ENCODE measurements at regions not wholly inside any gene's neighbourhood (a gene's known extent, or its start where the extent isn't known, plus 50 kb on each side); places are given as distances from the start of the nearest gene placed in this dataset.

DNA sequence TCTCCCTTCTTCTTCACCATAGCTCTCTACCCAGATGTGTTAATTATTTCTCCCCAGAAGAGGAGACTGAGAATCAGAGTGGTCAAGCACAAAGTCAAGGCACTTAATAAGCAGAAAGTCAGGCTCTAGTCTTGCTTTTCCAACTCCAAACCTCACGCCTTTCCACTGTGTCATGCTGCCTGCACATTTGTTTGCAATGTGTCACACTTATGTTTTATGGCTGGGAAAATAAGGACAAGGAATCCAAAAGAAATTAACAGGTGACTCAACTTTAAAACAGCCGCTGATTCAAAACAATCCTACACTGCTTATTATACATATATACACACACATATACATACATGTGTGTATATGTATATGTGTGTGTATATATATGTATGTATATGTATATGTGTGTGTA is 255.7 kb upstream of the DYNLRB2 start:
- POLR2A ChIA-PET: no interaction called here
- TF ChIP-seq, protein P1, sequence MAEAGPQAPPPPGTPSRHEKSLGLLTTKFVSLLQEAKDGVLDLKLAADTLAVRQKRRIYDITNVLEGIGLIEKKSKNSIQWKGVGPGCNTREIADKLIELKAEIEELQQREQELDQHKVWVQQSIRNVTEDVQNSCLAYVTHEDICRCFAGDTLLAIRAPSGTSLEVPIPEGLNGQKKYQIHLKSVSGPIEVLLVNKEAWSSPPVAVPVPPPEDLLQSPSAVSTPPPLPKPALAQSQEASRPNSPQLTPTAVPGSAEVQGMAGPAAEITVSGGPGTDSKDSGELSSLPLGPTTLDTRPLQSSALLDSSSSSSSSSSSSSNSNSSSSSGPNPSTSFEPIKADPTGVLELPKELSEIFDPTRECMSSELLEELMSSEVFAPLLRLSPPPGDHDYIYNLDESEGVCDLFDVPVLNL (CRISPR knock-in tag; IDR thresholded peaks at IDR 0.05; ENCODE audit: borderline replicate concordance, low read depth): no peak
- TF ChIP-seq JAZF1 (CRISPR knock-in tag; IDR thresholded peaks at IDR 0.05): no peak
- no peak for TF ChIP-seq SMAD4 (CRISPR knock-in tag; IDR thresholded peaks at IDR 0.05)
- no peak for TF ChIP-seq RELA (CRISPR knock-in tag; IDR thresholded peaks at IDR 0.05; ENCODE audit: borderline replicate concordance)
- TF ChIP-seq, protein P2, sequence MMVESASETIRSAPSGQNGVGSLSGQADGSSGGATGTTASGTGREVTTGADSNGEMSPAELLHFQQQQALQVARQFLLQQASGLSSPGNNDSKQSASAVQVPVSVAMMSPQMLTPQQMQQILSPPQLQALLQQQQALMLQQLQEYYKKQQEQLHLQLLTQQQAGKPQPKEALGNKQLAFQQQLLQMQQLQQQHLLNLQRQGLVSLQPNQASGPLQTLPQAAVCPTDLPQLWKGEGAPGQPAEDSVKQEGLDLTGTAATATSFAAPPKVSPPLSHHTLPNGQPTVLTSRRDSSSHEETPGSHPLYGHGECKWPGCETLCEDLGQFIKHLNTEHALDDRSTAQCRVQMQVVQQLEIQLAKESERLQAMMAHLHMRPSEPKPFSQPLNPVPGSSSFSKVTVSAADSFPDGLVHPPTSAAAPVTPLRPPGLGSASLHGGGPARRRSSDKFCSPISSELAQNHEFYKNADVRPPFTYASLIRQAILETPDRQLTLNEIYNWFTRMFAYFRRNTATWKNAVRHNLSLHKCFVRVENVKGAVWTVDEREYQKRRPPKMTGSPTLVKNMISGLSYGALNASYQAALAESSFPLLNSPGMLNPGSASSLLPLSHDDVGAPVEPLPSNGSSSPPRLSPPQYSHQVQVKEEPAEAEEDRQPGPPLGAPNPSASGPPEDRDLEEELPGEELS (CRISPR knock-in tag; IDR thresholded peaks at IDR 0.05): no peak
- TF ChIP-seq GTF2I (CRISPR knock-in tag; conservative IDR thresholded peaks at IDR 0.05): no peak
- TF ChIP-seq, protein P3, sequence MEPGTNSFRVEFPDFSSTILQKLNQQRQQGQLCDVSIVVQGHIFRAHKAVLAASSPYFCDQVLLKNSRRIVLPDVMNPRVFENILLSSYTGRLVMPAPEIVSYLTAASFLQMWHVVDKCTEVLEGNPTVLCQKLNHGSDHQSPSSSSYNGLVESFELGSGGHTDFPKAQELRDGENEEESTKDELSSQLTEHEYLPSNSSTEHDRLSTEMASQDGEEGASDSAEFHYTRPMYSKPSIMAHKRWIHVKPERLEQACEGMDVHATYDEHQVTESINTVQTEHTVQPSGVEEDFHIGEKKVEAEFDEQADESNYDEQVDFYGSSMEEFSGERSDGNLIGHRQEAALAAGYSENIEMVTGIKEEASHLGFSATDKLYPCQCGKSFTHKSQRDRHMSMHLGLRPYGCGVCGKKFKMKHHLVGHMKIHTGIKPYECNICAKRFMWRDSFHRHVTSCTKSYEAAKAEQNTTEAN (CRISPR knock-in tag; IDR thresholded peaks at IDR 0.05): no peak
- no peak for TF ChIP-seq GRHL2 (CRISPR knock-in tag; IDR thresholded peaks at IDR 0.05; ENCODE audit: insufficient replicate concordance, severe bottlenecking)
- TF ChIP-seq, protein P4, sequence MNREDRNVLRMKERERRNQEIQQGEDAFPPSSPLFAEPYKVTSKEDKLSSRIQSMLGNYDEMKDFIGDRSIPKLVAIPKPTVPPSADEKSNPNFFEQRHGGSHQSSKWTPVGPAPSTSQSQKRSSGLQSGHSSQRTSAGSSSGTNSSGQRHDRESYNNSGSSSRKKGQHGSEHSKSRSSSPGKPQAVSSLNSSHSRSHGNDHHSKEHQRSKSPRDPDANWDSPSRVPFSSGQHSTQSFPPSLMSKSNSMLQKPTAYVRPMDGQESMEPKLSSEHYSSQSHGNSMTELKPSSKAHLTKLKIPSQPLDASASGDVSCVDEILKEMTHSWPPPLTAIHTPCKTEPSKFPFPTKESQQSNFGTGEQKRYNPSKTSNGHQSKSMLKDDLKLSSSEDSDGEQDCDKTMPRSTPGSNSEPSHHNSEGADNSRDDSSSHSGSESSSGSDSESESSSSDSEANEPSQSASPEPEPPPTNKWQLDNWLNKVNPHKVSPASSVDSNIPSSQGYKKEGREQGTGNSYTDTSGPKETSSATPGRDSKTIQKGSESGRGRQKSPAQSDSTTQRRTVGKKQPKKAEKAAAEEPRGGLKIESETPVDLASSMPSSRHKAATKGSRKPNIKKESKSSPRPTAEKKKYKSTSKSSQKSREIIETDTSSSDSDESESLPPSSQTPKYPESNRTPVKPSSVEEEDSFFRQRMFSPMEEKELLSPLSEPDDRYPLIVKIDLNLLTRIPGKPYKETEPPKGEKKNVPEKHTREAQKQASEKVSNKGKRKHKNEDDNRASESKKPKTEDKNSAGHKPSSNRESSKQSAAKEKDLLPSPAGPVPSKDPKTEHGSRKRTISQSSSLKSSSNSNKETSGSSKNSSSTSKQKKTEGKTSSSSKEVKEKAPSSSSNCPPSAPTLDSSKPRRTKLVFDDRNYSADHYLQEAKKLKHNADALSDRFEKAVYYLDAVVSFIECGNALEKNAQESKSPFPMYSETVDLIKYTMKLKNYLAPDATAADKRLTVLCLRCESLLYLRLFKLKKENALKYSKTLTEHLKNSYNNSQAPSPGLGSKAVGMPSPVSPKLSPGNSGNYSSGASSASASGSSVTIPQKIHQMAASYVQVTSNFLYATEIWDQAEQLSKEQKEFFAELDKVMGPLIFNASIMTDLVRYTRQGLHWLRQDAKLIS (CRISPR knock-in tag; IDR thresholded peaks at IDR 0.05; ENCODE audit: borderline replicate concordance): no peak
- TF ChIP-seq KAT7 (CRISPR knock-in tag; IDR thresholded peaks at IDR 0.05; ENCODE audit: borderline replicate concordance): no peak
- TF ChIP-seq, protein P5, sequence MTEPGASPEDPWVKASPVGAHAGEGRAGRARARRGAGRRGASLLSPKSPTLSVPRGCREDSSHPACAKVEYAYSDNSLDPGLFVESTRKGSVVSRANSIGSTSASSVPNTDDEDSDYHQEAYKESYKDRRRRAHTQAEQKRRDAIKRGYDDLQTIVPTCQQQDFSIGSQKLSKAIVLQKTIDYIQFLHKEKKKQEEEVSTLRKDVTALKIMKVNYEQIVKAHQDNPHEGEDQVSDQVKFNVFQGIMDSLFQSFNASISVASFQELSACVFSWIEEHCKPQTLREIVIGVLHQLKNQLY (CRISPR knock-in tag; IDR thresholded peaks at IDR 0.05): no peak
- no peak for TF ChIP-seq NR1H2 (CRISPR knock-in tag; IDR thresholded peaks at IDR 0.05)
- TF ChIP-seq, protein P6, sequence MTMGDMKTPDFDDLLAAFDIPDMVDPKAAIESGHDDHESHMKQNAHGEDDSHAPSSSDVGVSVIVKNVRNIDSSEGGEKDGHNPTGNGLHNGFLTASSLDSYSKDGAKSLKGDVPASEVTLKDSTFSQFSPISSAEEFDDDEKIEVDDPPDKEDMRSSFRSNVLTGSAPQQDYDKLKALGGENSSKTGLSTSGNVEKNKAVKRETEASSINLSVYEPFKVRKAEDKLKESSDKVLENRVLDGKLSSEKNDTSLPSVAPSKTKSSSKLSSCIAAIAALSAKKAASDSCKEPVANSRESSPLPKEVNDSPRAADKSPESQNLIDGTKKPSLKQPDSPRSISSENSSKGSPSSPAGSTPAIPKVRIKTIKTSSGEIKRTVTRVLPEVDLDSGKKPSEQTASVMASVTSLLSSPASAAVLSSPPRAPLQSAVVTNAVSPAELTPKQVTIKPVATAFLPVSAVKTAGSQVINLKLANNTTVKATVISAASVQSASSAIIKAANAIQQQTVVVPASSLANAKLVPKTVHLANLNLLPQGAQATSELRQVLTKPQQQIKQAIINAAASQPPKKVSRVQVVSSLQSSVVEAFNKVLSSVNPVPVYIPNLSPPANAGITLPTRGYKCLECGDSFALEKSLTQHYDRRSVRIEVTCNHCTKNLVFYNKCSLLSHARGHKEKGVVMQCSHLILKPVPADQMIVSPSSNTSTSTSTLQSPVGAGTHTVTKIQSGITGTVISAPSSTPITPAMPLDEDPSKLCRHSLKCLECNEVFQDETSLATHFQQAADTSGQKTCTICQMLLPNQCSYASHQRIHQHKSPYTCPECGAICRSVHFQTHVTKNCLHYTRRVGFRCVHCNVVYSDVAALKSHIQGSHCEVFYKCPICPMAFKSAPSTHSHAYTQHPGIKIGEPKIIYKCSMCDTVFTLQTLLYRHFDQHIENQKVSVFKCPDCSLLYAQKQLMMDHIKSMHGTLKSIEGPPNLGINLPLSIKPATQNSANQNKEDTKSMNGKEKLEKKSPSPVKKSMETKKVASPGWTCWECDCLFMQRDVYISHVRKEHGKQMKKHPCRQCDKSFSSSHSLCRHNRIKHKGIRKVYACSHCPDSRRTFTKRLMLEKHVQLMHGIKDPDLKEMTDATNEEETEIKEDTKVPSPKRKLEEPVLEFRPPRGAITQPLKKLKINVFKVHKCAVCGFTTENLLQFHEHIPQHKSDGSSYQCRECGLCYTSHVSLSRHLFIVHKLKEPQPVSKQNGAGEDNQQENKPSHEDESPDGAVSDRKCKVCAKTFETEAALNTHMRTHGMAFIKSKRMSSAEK (CRISPR knock-in tag; IDR thresholded peaks at IDR 0.05; ENCODE audit: borderline replicate concordance): no peak
- TF ChIP-seq MXD4 (CRISPR knock-in tag; IDR thresholded peaks at IDR 0.05; ENCODE audit: borderline replicate concordance): no peak
- no peak for TF ChIP-seq HMGA2 (CRISPR knock-in tag; IDR thresholded peaks at IDR 0.05)
- TF ChIP-seq SP1 (CRISPR knock-in tag; conservative IDR thresholded peaks at IDR 0.05): no peak
- TF ChIP-seq, protein P7, sequence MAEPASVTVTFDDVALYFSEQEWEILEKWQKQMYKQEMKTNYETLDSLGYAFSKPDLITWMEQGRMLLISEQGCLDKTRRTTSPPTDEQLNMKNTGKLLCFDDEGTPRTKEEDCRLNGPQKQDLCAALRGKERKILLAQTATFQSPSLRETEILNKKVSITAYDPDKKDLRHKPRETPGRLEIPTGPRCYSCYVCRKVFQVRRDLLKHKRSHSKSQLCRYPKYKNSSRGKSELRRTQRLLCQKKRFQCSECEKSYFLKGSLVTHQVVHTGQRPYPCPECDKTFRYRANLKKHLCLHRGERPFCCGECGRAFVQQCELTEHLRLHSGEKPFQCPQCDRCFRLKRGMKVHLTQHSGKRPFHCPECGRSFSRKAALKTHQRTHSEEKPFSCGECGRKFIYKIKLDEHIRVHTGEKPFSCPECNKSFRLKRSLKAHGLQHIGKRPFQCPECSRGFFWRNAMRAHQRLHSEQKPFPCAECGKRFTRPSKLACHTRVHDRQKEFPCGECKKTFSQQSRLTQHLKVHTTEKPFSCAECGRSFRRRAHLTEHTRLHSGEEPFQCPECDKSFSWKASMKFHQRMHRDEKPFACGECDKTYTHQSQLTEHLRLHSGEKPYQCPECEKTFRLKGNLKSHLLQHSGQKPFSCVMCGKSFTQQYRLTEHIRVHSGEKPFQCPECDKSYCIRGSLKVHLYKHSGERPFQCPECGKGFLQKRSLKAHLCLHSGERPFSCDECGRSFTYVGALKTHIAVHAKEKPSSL (CRISPR knock-in tag; conservative IDR thresholded peaks at IDR 0.05): no peak

More for the DNA sequence above, 255.7 kb upstream of the DYNLRB2 start:
- DNase-seq (ENCODE audit: low spot score) (no peak), ATAC-seq (no peak)
- Mint-ChIP-seq H3K4me3 (no peak overlapping the region), H3K36me3 (no peaks in the 10 kb centered on the region), H3K4me1 (no peaks in the 10 kb centered on the region), H3K9me3 (no peaks in the 10 kb centered on the region), H3K27me3 (ENCODE audit: low read depth) (no peaks in the 10 kb centered on the region), H3K27ac (no peak overlapping the region)
- CTCF ChIA-PET: no interaction called here

All from WTC11 (cell line).